ENCODE measurements at regions not wholly inside any gene's neighbourhood (a gene's known extent, or its start where the extent isn't known, plus 50 kb on each side); places are given as distances from the start of the nearest gene placed in this dataset.

- DNase-seq, result no peak
Observed at GRCh38 chr15:95595759-95596158, 734.7 kb upstream of the NR2F2 start.

GRCh38 chr15:95596496-95596895 is 734.0 kb upstream of the NR2F2 start:
- no peak for DNase-seq

GRCh38 chr15:95598251-95598855 is 732.1 kb upstream of the NR2F2 start:
- no peak for DNase-seq

DNA sequence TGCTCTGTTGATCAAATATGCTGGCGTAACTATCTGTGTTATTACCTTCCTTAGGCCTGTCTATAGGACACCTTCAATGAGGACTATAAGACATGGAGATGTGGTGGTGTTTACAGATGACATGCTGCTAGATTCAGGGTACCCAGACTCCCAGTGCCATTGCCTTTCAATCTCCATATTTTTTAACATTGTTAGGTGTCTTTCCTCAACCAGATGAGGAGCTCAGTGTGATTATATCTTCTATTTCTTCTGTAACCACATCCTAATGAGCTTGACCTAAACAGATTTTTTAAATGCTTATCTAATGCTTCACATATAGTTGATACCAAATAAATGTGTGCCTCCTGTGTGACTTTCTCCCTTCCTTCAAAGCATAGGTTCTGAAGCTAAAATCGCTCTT is 730.1 kb upstream of the NR2F2 start:
- DNase-seq, result no peak

DNA sequence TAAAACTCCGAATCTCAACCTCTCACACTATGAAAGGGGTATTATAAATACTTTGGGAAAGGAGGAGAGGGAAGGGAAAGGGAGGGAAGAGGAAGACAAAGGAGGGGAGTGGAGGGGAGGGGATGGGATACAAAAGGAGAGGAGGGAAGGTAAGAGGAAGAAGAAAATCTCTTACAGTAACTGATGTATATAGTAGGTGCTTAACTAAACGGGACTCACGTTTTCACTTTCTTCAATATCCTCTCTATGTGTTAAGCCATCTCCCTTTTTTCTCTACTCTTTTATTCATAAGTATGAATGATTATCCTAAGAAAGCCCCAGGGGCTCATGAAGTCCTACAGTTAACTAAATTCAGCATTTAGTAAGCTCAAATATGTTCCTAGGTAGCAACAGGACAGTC is 729.6 kb upstream of the NR2F2 start:
- no peak for DNase-seq

- no peak for DNase-seq
Observed at GRCh38 chr15:95601525-95601924, 729.0 kb upstream of the NR2F2 start.

- no peak for DNase-seq
Observed at GRCh38 chr15:95603802-95604201, 726.7 kb upstream of the NR2F2 start.

- no peak for DNase-seq
Observed at GRCh38 chr15:95604634-95605036, 725.9 kb upstream of the NR2F2 start.

DNA sequence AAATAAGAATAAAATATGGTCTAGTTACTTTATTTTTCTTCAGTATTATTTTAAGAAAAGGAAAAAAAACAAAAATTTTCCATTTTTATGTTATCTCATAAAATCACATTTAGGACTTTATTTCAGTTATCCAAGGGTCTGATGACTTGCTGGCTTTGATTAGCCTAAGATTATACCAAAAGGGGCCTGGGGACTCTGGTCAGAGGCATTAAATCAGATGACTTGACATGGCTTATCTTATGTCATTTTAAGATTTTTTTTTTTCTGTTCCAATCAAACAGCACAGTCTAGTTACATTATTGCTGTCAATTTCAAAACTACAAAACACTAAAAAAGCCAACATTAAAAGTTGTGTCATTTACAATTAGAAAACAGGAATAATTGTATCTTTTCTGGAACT is 725.4 kb upstream of the NR2F2 start:
- no peak for DNase-seq

DNA sequence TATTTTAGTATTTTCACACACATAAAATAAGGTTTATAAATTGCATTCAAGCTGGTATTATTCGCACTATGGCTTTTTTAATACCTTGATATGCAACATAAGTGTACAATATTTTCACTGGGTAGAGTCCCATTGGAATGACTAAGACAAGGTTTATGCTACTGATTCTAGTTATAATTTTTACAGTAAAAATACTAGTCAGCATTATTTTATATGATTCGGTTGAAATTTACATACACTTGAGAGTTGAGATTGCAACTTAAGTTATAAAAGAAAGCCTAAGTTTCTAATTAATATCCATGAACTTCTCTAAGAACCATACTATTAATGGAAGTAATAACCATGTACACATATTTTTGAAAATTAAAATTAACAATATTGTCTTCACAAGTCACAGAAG is 723.9 kb upstream of the NR2F2 start:
- DNase-seq, result no peak

DNA sequence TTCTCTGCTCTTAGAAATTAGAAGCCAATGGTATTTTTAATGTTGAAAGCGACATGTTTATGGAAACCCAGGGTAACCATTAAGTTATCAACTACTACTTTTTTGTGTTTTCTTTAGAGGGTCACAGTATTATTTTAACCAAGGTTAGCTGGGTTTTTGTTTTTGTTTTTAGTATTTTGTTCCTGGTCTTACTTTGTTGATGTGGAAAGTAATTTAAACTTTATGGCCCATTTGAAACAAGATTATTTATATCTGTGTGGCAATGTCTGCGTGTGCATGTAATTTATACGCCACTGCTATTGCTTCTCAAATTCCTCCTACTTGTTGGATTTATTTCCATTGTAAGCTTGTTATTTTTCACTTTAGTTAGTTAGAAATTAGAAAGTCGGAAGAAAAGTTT is 722.1 kb upstream of the NR2F2 start:
- no peak for DNase-seq

DNA sequence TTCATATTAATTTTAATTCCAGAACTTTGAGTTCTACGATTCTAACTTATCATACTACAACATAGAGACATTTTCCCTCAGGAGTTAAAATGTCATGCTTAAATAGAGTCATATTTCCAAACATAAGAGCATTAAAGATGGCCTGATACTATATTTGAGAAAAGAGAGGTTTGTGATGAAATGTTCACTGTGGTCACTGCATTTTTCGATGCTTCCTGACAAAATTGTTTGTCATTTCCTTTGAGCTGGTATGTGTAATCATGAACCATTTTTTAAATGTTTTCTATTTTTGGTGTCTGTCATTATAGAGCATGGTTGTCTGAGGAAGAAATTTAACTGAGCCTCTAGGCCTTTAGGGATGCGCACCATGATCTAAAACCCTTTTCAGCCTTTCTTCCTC is 721.4 kb upstream of the NR2F2 start:
- no peak for DNase-seq

- DNase-seq, result no peak
Observed at GRCh38 chr15:95610945-95611344, 719.6 kb upstream of the NR2F2 start.

DNA sequence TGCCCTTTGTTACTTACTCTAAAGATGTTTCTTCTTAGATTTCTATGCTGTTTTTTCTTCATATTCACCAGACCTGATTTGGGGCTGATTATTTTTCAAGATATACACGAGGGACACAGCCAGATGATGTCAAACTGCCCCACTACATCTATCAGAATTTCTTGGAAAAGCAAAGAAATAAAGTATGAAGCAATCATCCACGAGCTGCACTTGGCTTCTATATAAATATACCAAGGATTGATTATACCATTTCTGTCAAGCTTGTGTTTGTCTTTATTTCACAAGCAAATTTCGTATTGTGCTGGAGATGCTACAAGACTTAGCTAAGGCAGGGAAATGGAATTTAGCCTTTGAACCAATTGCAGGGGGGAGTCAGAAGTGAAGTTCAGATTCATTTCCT is 715.1 kb upstream of the NR2F2 start:
- no peak for DNase-seq

DNA sequence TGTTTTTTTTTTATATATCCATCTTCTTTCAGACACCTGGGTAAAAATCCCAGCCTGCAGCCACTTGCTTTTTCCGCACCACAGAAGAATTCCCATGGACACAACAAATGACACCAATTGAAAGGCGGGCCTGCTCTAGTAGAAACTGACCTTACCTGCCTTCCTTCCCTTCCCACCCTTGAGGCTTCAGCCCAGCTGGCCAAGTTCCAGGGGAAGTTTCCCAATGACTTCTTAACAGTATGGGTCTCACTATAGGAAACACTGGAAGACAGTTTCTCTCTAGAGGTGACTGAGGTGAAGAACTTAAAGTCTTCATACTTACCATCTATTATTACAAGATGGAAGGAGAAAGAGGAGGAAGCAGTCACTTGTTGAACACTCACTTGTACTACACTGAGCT is 714.2 kb upstream of the NR2F2 start:
- DNase-seq, result no peak

DNA sequence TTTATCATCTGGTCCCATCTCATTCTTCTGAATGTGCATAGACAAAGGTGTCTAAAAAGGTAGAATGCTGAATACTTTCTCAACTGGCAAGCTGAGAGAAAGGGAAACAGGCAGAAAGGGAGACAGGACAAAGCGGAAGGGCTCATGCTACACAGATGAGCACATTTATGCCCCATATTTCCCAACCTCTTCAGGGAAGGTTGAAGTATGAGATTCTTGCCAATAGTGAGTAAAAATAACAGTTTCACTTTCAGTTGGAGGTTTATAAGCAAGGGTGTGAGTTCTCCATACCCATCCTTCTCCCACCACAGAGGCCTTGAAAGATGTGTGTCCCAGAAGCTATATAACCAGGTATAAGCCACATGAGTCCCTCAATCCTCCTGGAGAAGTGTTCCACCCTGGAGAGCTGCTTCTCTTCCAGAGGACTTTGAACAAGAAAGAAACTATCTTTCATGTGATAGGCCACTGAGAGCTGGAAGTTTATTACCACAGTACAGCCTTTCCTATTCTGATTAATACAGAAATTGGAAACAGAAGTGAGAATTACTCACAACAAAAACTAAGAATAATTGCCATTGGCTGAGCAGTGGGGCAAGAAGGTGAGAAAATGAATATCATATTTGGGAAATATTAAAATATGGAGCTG is 709.4 kb upstream of the NR2F2 start:
- DNase-seq, result no peak

GRCh38 chr15:95622843-95623242 is 707.7 kb upstream of the NR2F2 start:
- no peak for DNase-seq

DNA sequence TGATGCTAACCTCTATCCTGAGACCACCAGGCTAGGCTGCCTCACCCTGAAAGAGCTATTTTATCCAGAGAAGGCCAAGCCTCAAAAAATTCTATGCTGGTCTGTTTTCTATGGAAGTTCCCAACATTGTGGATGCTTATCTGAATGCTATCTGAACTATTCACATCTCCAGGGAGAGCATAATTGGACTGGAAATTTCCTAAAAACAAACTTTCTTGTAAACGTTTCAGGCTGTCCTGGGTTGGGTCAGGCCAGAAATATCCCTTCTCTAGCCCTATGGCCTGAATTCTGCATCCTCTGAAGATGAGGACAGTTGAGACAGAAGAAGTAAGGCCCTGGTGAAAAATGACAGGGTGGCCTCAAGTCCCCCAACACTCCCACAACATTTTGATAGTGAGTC is 706.4 kb upstream of the NR2F2 start:
- DNase-seq, result no peak

GRCh38 chr15:95624616-95625361 is 705.7 kb upstream of the NR2F2 start:
- DNase-seq, result no peak

DNA sequence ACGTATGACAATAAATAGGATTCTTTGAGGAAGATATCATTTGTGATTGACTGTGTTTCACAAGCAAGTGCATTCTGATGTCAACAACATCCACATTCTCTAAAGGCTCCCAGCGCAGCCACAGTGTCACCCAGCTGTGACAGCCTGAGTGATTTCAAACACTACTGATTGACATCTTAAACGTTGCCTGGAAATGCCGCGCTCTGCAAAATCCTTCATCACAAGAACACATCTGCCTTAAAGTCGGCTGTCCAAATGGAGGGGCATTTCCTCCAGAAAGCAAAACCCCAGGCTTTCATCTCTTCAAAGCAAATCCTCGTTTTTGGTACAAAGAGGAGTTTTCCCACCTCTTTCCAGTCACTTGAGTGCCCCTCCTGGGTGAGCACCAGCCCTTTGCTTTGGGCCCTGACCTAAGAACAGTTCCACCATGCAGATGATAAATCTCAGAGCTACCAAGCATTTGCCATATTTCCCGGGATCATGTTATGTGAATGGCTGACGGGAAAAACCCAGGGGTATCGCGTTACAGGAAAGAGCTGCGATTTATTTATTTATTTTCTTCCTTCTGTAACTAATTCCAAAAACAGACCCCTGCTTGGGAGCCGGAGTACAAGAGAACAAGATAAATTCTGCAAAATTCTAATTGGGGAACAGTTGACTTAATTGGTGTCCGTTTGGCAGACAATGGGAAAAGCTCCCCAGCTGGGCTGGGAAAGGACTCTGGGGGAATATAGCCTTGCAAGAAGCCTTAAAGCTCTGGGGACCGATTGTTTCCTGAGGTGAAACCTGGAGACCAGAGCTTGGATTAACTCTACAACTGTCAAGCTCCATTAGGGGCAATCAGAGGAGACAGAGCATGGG is 703.8 kb upstream of the NR2F2 start:
- no peak for DNase-seq

GRCh38 chr15:95629503-95630168 is 700.9 kb upstream of the NR2F2 start:
- DNase-seq, result no peak

DNA sequence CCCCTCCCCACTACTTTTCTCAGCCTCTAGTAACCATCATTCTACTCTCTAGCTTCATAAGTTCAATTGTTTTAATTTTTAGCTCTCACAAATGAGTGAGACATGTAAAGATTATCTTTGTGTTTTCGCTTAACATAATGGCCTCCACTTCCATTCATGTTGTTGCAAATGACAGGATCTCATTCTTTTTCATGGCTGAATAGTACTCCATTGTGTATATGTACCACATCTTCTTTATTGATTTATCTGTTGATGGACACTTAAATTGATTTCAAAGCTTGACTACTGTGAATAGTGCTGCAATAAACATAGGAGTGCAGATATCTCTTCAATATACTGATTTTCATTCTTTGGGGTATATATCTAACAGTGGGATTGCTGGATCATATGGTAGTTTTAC is 699.8 kb upstream of the NR2F2 start:
- no peak for DNase-seq

- DNase-seq, result no peak
Observed at GRCh38 chr15:95635666-95636065, 694.8 kb upstream of the NR2F2 start.
